HTR-8/SVneo (cell line): ENCODE measurements at regions not wholly inside any gene's neighbourhood (a gene's known extent, or its start where the extent isn't known, plus 50 kb on each side); places are given as distances from the start of the nearest gene placed in this dataset.
A peak's percentile ranks its signal among the peaks of the same experiment; 100 is the strongest.

ENCODE experiments used
- DNase-seq: peaks from one replicate; pipeline ENCODE4 v3.0.0; 2011; ENCODE audit warnings: low spot score, mixed read lengths; ENCODE audit not compliant: insufficient read length
- FAIRE-seq: peaks from 2 replicates; lab custom pipeline; 2011; peaks lifted over from hg19 to GRCh38; lab: Jason Lieb, UNC

GRCh38 chr10:124305984-124306383, 112.7 kb downstream of the OAT start:
- no peak for FAIRE-seq

GRCh38 chr10:124305131-124305530, 113.6 kb downstream of the OAT start:
- FAIRE-seq (no peak), DNase-seq (no peak)

More at GRCh38 chr10:124305984-124306383, 112.7 kb downstream of the OAT start:
- DNase-seq: no peak

GRCh38 chr10:124303662-124304418, 114.9 kb downstream of the OAT start:
- DNase-seq (no peak), FAIRE-seq (no peak)

- FAIRE-seq (no peak), DNase-seq (no peak)
Observed at GRCh38 chr10:124302951-124303505, 115.7 kb downstream of the OAT start.

GRCh38 chr10:124301736-124302135, 117.0 kb downstream of the OAT start:
- no peak for DNase-seq
- FAIRE-seq: no peak

GRCh38 chr10:124300735-124301134, 118.0 kb downstream of the OAT start:
- DNase-seq (no peak), FAIRE-seq (no peak)

- DNase-seq: no peak
- no peak for FAIRE-seq
Observed at GRCh38 chr10:124300224-124300623, 118.5 kb downstream of the OAT start.

- no peak for DNase-seq
- no peak for FAIRE-seq
Observed at GRCh38 chr10:124299696-124300095, 119.0 kb downstream of the OAT start.

- no peak for DNase-seq
- no peak for FAIRE-seq
Observed at GRCh38 chr10:124298891-124299290, 119.8 kb downstream of the OAT start.

GRCh38 chr10:124296813-124297788, 121.6 kb downstream of the OAT start:
- DNase-seq (no peak), FAIRE-seq (no peak)

- DNase-seq: no peak
- no peak for FAIRE-seq
Observed at GRCh38 chr10:124296121-124296812, 122.5 kb downstream of the OAT start.

- DNase-seq (no peak), FAIRE-seq (no peak)
Observed at GRCh38 chr10:124294811-124295770, 123.6 kb downstream of the OAT start.

- no peak for FAIRE-seq
- no peak for DNase-seq
Observed at GRCh38 chr10:124293616-124294449, 124.9 kb downstream of the OAT start.

- FAIRE-seq: no peak
- DNase-seq: no peak
Observed at GRCh38 chr10:124292911-124293615, 125.7 kb downstream of the OAT start.

- no peak for FAIRE-seq
- no peak for DNase-seq
Observed at GRCh38 chr10:124291001-124291701, 127.6 kb downstream of the OAT start.

- FAIRE-seq (no peak), DNase-seq (peak; percentile 11)
Observed at GRCh38 chr10:124289851-124290795, 128.6 kb downstream of the OAT start.
